H1 (cell line): ENCODE measurements at regions not wholly inside any gene's neighbourhood (a gene's known extent, or its start where the extent isn't known, plus 50 kb on each side); places are given as distances from the start of the nearest gene placed in this dataset.
A peak's percentile ranks its signal among the peaks of the same experiment; 100 is the strongest.

Source experiments
- CTCF ChIA-PET: fragments of 300-600 bp; sonication (Branson Sonifier 250); formaldehyde crosslinking; loops from one replicate; lab custom pipeline; 2021; ENCODE audit not compliant: partially characterized antibody; lab: Charles Lee
- POLR2A ChIA-PET: fragments of 300-600 bp; sonication (Branson Sonifier 250); formaldehyde crosslinking; loops from one replicate; lab custom pipeline; 2021; ENCODE audit warnings: inconsistent platforms; ENCODE audit not compliant: partially characterized antibody; lab: Charles Lee
- DNase-seq, 2 experiments: peaks; one replicate each; pipeline versions ENCODE4 v3.0.0 to v3.0.0-alpha.2; 2010 to 2022; ENCODE audit warnings: low spot score in 2 of 2, low read depth in 1 of 2, mixed read lengths in 1 of 2
- FAIRE-seq: peaks from 2 replicates; lab custom pipeline; 2011; peaks lifted over from hg19 to GRCh38; lab: Jason Lieb, UNC
- H2AFZ ChIP-seq: 2 replicates; pipeline ENCODE4 v1.8.1; 2012; ENCODE audit warnings: low read length, inconsistent platforms
- H2AK5ac ChIP-seq: 2 replicates; pipeline ENCODE4 v1.6.1; 2013; ENCODE audit warnings: low read depth, low read length
- H2BK120ac ChIP-seq: replicated peaks from 2 replicates; pipeline ENCODE3; 2013; ENCODE audit warnings: low read depth, low read length, inconsistent platforms
- H2BK12ac ChIP-seq: 2 replicates; pipeline ENCODE4 v1.6.1; 2013; ENCODE audit warnings: low read depth, low read length
- H2BK15ac ChIP-seq: 2 replicates; pipeline ENCODE4 v1.6.1; 2013; ENCODE audit warnings: low read length
- H2BK20ac ChIP-seq: 2 replicates; pipeline ENCODE4 v1.6.1; 2013; ENCODE audit warnings: low read length
- H2BK5ac ChIP-seq: 2 replicates; pipeline ENCODE4 v1.6.1; 2013; ENCODE audit warnings: low read depth, low read length
- H3K14ac ChIP-seq: 2 replicates; pipeline ENCODE4 v1.6.1; 2013; ENCODE audit warnings: inconsistent platforms; ENCODE audit not compliant: insufficient read length
- H3K18ac ChIP-seq: 2 replicates; pipeline ENCODE4 v1.6.1; 2013; ENCODE audit warnings: low read length; ENCODE audit errors: extremely low read depth
- H3K23ac ChIP-seq: 2 replicates; pipeline ENCODE4 v1.6.1; 2013; ENCODE audit warnings: inconsistent platforms; ENCODE audit not compliant: insufficient read length
- H3K23me2 ChIP-seq: 2 replicates; pipeline ENCODE4 v1.6.1; 2013; ENCODE audit warnings: low read depth, low read length
- H3K27ac ChIP-seq: 2 replicates; pipeline ENCODE4 v1.6.1; 2011; ENCODE audit warnings: low read depth, low read length, inconsistent platforms
- H3K27me3 ChIP-seq, 4 experiments: replicated peaks in 1 of 4; 1 replicate in 1 of 4; 2 replicates in 3 of 4; pipeline versions ENCODE4 v1.6.1 to v1.8.1; 2011 to 2013; ENCODE audit warnings: low read length in 3 of 4, mild to moderate bottlenecking in 3 of 4, inconsistent platforms in 2 of 4, mixed read lengths in 2 of 4, moderate library complexity in 1 of 4; ENCODE audit not compliant: control insufficient read depth in 3 of 4, insufficient read depth in 3 of 4; ENCODE audit errors: extremely low read depth in 1 of 4
- H3K36me3 ChIP-seq, 4 experiments: 2 replicates each; pipeline versions ENCODE4 v1.6.1 to v1.8.1; 2011 to 2013; ENCODE audit warnings: mild to moderate bottlenecking in 4 of 4, low read length in 3 of 4, moderate library complexity in 2 of 4, control low read depth in 1 of 4, inconsistent platforms in 1 of 4; ENCODE audit not compliant: insufficient read depth in 4 of 4, control insufficient read depth in 2 of 4
- H3K4ac ChIP-seq: replicated peaks from 2 replicates; pipeline ENCODE3; 2013; ENCODE audit warnings: low read length, low read depth, mixed read lengths, inconsistent platforms; ENCODE audit not compliant: insufficient read length
- H3K4me1 ChIP-seq, 4 experiments: replicated peaks in 1 of 4; 1 replicate in 1 of 4; 2 replicates in 3 of 4; pipeline versions ENCODE4 v1.6.1 to v1.8.1; 2011 to 2013; ENCODE audit warnings: low read length in 3 of 4, inconsistent platforms in 2 of 4, mixed read lengths in 1 of 4; ENCODE audit not compliant: insufficient read depth in 4 of 4, control insufficient read depth in 3 of 4
- H3K4me2 ChIP-seq, 2 experiments: 2 replicates each; pipeline versions ENCODE4 v1.6.1 to v1.8.1; 2011 to 2013; ENCODE audit warnings: low read depth in 2 of 2, low read length in 2 of 2, control low read depth in 1 of 2, inconsistent platforms in 1 of 2, mild to moderate bottlenecking in 1 of 2; ENCODE audit not compliant: insufficient read depth in 1 of 2
- H3K4me3 ChIP-seq, 4 experiments: fragments of 200-600, 300-600 bp in 1 of 4; sonication (generic), shearing (Covaris generic), sonication (Bioruptor Twin) in 1 of 4; 2 replicates each; pipeline versions ENCODE4 v1.5.1 to v1.8.1; 2011 to 2016; ENCODE audit warnings: low read length in 4 of 4, low read depth in 3 of 4, control low read depth in 2 of 4, inconsistent platforms in 2 of 4, mild to moderate bottlenecking in 2 of 4, mixed read lengths in 1 of 4, moderate library complexity in 1 of 4; ENCODE audit not compliant: insufficient read depth in 2 of 4; ENCODE audit errors: extremely low read depth in 1 of 4
- H3K56ac ChIP-seq: replicated peaks from 2 replicates; pipeline ENCODE3; 2013; ENCODE audit warnings: low read depth, mild to moderate bottlenecking, mixed read lengths, low read length, inconsistent platforms; ENCODE audit not compliant: insufficient read length
- H3K79me1 ChIP-seq: 2 replicates; pipeline ENCODE4 v1.6.1; 2013; ENCODE audit warnings: low read depth, low read length, control low read depth
- H3K79me2 ChIP-seq, 2 experiments: 2 replicates each; pipeline versions ENCODE4 v1.6.1 to v1.8.1; 2012 to 2013; ENCODE audit warnings: low read length in 2 of 2, mild to moderate bottlenecking in 2 of 2, inconsistent platforms in 1 of 2; ENCODE audit not compliant: insufficient read depth in 2 of 2, control insufficient read depth in 1 of 2
- H3K9ac ChIP-seq, 4 experiments: replicated peaks in 1 of 4; 1 replicate in 1 of 4; 2 replicates in 3 of 4; pipeline versions ENCODE4 v1.6.1 to v1.8.1; 2011 to 2013; ENCODE audit warnings: low read depth in 3 of 4, low read length in 3 of 4, control low read depth in 2 of 4, mild to moderate bottlenecking in 2 of 4, moderate library complexity in 2 of 4, inconsistent platforms in 1 of 4; ENCODE audit errors: extremely low read depth in 1 of 4
- H3K9me3 ChIP-seq, 2 experiments: 2 replicates each; pipeline versions ENCODE4 v1.6.1 to v1.8.1; 2012 to 2013; ENCODE audit warnings: mild to moderate bottlenecking in 2 of 2, moderate library complexity in 2 of 2, control low read depth in 1 of 2, inconsistent platforms in 1 of 2, low read depth in 1 of 2, low read length in 1 of 2, mixed read lengths in 1 of 2; ENCODE audit not compliant: insufficient read depth in 2 of 2
- H4K20me1 ChIP-seq, 2 experiments: replicated peaks in 1 of 2; 2 replicates each; pipeline versions ENCODE3 to v1.8.1; 2011 to 2013; ENCODE audit warnings: inconsistent platforms in 2 of 2, low read length in 2 of 2, mild to moderate bottlenecking in 1 of 2; ENCODE audit not compliant: insufficient read depth in 2 of 2, control insufficient read depth in 1 of 2
- H4K5ac ChIP-seq: 2 replicates; pipeline ENCODE4 v1.6.1; 2013; ENCODE audit warnings: low read length, low read depth, mixed read lengths, inconsistent platforms; ENCODE audit not compliant: insufficient read length
- H4K8ac ChIP-seq: 2 replicates; pipeline ENCODE4 v1.8.0; 2013; ENCODE audit warnings: mild to moderate bottlenecking, moderate library complexity, low read length, inconsistent platforms; ENCODE audit not compliant: insufficient read depth; ENCODE audit errors: extremely low read depth
- H4K91ac ChIP-seq: replicated peaks from 2 replicates; pipeline ENCODE3; 2013; ENCODE audit warnings: low read length, mixed read lengths, inconsistent platforms; ENCODE audit not compliant: insufficient read length
- ASH2L ChIP-seq: fragments of 200-600, 300-600 bp; sonication (generic); IDR thresholded peaks from one replicate; pipeline ENCODE4 v1.7.1; 2017; ENCODE audit warnings: low read length
- BCL11A ChIP-seq, 2 experiments: IDR thresholded peaks; one replicate each; pipeline ENCODE4 v1.6.1; 2011; ENCODE audit warnings: low read depth in 2 of 2, low read length in 2 of 2, mild to moderate bottlenecking in 2 of 2
- CHD1 ChIP-seq: IDR thresholded peaks from 2 replicates; pipeline ENCODE4 v1.6.1; 2012; ENCODE audit warnings: low read depth, low read length, improper control_type of control experiment
- EGR1 ChIP-seq: IDR thresholded peaks from 2 replicates; pipeline ENCODE4 v1.6.1; 2011; ENCODE audit warnings: low read depth, low read length, borderline replicate concordance
- JUND ChIP-seq: IDR thresholded peaks from 2 replicates; pipeline ENCODE4 v1.6.1; 2011; ENCODE audit warnings: mild to moderate bottlenecking, improper control_type of control experiment, low read length
- POLR2A ChIP-seq, 2 experiments: IDR thresholded peaks; 1 replicate in 1 of 2; 2 replicates in 1 of 2; pipeline ENCODE4 v1.6.1; 2011; ENCODE audit warnings: low read depth in 2 of 2, low read length in 2 of 2, mild to moderate bottlenecking in 2 of 2; ENCODE audit errors: control extremely low read depth in 1 of 2
- POU5F1 ChIP-seq: IDR thresholded peaks from 2 replicates; pipeline ENCODE4 v1.6.1; 2011; ENCODE audit warnings: low read depth, mild to moderate bottlenecking, low read length, moderate library complexity
- SAP30 ChIP-seq: fragments of 300-600 bp; sonication (generic); IDR thresholded peaks from 2 replicates; pipeline ENCODE4 v1.7.1; 2012; ENCODE audit warnings: low read length, moderate library complexity, mild to moderate bottlenecking, inconsistent platforms; ENCODE audit not compliant: insufficient read depth, insufficient replicate concordance
- SIRT6 ChIP-seq: IDR thresholded peaks from one replicate; pipeline ENCODE4 v1.7.1; 2012; ENCODE audit warnings: low read length, inconsistent platforms
- SUZ12 ChIP-seq: fragments of 200-600 bp; sonication (generic); IDR thresholded peaks from 2 replicates; pipeline ENCODE4 v1.6.1; 2012; ENCODE audit warnings: mild to moderate bottlenecking, inconsistent platforms, low read length, moderate library complexity, mixed read lengths
- TBP ChIP-seq: IDR thresholded peaks from 2 replicates; pipeline ENCODE4 v1.6.1; 2011; ENCODE audit warnings: low read depth, low read length, improper control_type of control experiment
- ZNF274 ChIP-seq: IDR thresholded peaks from 2 replicates; pipeline ENCODE4 v1.7.0; 2012; ENCODE audit warnings: low read length, borderline replicate concordance; ENCODE audit errors: extremely low read depth
- WGBS, 2 experiments: shearing (Covaris generic) in 1 of 2; methylation state at CpG; one replicate each; pipeline versions ENCODE4 v1.1.6 to v1.1.7; 2013 to 2015; ENCODE audit warnings: low lambda C conversion rate in 2 of 2, mixed read lengths in 2 of 2, inconsistent platforms in 1 of 2, low coverage in 1 of 2, missing lambda C conversion rate in 1 of 2; ENCODE audit not compliant: insufficient replicate concordance in 2 of 2, insufficient coverage in 1 of 2, insufficient read length in 1 of 2; ENCODE audit errors: extremely low coverage in 1 of 2, missing lambda C conversion rate in 1 of 2; 5-methylcytosine and 5-hydroxymethylcytosine counted together

DNA sequence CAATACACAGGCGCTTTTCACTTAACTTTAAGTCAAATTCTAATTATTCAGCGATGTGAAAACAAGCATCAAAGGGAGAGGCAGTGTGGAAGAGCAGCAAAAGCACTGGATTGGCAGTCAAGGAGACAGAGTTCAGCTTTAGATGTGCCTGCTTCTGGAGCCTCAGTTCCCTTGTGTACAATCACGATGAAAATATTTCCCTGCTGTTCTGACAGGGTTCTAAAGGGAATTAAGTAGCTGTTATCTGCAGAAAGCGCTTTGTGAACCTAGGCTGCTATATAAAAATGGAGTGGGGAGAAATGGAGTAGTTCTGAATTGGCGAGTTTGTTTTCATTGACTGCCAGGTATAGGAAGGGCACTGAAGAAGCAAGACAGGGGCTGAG is 237.8 kb upstream of the SP8 start:
- Histone ChIP-seq H2BK20ac (no peak overlapping the region), H4K91ac (peak overlapping the region; percentile 46), H3K27me3 (no peaks in the 10 kb centered on the region), H2AFZ (0 out of 2 replicates have a peak overlapping the region, but pooled peaks have one; percentile 2), H3K79me1 (no peaks in the 10 kb centered on the region), H3K9me3 (no peaks in the 10 kb centered on the region), H3K27ac (no peak overlapping the region), H3K79me2 (no peaks in the 10 kb centered on the region), H3K4me1 (peaks cover 4 to 22% (median 19%) of the 10 kb centered on the region in 4 experiments), H3K4ac (no peak overlapping the region), H3K23me2 (no peaks in the 10 kb centered on the region), H3K18ac (no peak overlapping the region), H3K23ac (no peak overlapping the region), H4K8ac (no peak overlapping the region), H2BK15ac (no peak overlapping the region), H3K9ac (no peak overlapping the region), H4K5ac (no peak overlapping the region), H2BK12ac (peak overlapping the region; percentile 40; the same call in 1 of the 2 replicates), H3K4me3 (no peak overlapping the region), H4K20me1 (no peaks in the 10 kb centered on the region), H2BK5ac (no peak overlapping the region; the same call in 1 of the 2 replicates), H3K14ac (no peak overlapping the region), H3K4me2 (no peak overlapping the region)
- FAIRE-seq (no peak), DNase-seq (no peak)
- 86% methylated on average over 5 of the region's 5 CpGs; no CpG with 5 or more reads in 1 of the 2 experiments for WGBS, 2 experiments
- POLR2A ChIA-PET, result no interaction called here
- CTCF ChIA-PET, result interaction anchor here (0.6 to 2.6 kb wide), 9 partner anchors 11 to 230 kb away, joined by 3 to 12 read pairs (median 3); no protein-coding TSS in a partner anchor
- TF ChIP-seq BCL11A (IDR thresholded peaks at IDR 0.05; ENCODE audit: low read depth in 2 of 2, low read length in 2 of 2), result no peak
- no peak for TF ChIP-seq SUZ12
- no peak for TF ChIP-seq ZNF274
- TF ChIP-seq POU5F1, result no peak
- no peak for TF ChIP-seq ASH2L
- no peak for TF ChIP-seq SIRT6
- TF ChIP-seq TBP, result no peak
- no peak for TF ChIP-seq SAP30
- TF ChIP-seq EGR1, result no peak
- TF ChIP-seq CHD1, result no peak
- no peak for TF ChIP-seq POLR2A (IDR thresholded peaks at IDR 0.05; ENCODE audit: control extremely low read depth in 1 of 2, low read depth in 2 of 2, low read length in 2 of 2)
- no peak for TF ChIP-seq JUND
- TF ChIP-seq, all 59 proteins: peak for 0
- Histone ChIP-seq H2AK5ac (no peak overlapping the region), H3K36me3 (no peaks in the 10 kb centered on the region), H2BK120ac (no peak overlapping the region), H3K56ac (no peak overlapping the region)
